GM12801 (cell line): ENCODE measurements at regions not wholly inside any gene's neighbourhood (a gene's known extent, or its start where the extent isn't known, plus 50 kb on each side); places are given as distances from the start of the nearest gene placed in this dataset.

Experiments used
- CTCF ChIP-seq: IDR thresholded peaks from one replicate; pipeline ENCODE4 v1.5.1; 2011; ENCODE audit warnings: control low read depth; ENCODE audit not compliant: insufficient read length; ENCODE audit errors: extremely low read depth

DNA sequence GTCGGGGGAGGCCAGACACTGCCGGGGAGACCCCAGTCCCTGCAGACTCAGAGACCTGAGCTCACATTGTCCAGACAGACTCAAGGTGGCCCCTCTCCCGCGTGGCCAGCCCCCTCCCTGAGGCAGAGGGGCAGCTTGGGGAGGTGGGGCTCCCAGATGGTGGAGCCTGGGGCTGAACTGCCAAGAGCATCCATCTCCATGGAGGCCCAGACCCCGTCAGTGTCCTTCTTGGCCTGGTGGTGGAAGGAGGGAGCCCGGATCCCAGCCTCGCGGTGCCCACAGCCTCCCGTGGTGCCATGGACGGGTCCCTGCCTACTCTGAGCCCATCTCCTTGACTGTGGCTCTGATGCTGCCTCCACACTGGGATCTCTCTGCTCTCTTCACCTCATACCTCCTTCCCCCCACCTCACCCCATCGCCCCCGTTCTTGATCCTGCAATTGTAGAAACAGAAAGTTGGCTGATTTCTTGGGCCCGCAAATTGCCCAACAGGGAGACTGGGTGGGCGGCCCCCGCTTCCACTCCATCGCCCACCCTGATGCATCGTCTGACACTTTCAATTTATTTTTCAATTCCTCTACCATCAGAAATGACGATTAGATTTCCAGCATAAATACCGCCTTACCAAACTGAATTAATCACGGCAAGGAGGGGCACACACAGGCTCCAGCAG, 348.9 kb downstream of the MATN1 start:
- TF ChIP-seq CTCF: no peak

GRCh38 chr1:30373471-30374399, 349.6 kb downstream of the MATN1 start:
- TF ChIP-seq CTCF: no peak

GRCh38 chr1:30372792-30373433, 350.5 kb downstream of the MATN1 start:
- no peak for TF ChIP-seq CTCF

DNA sequence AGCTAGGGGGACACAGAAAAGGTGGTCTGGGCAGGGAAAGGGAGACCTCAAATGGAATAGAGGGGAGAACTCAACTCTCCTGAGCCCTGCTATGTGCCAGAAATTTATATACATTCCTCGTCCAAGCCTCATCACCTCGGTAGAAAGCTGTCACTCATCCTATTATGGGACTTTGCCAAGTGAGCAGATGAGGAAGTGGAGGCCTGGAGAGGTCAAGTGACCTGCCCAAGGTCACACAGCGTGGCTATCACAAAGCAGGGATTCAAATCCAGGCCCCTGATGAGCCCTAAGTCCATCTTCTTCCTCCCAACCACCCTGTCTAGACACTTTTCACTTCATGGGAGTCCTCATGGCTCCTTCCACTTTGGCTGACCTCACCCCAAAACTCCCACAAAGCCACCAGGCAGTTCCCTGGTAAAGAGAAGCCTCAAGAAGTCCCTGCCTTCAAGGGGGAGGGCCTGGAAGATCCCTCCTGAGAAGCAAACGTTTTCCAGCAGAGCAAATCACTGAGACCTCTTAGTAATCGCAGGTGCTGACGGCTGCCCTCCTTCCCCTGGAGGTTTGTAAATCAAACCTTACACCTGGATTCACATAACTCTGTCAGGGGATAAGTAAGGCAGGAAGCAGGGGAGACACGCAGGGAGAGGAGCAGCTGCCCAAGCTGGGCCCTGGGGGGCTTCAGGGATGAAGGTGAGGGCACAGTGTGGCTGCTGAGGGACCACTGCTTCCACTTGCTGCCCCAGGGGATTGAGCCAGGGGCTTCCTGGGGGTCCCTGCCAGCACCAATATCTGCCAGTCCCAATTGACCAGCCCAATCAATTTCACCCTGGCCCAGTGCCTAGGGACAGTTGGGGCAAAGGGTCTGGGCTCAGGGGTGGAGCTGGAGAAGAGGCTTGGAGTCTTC, 351.2 kb downstream of the MATN1 start:
- TF ChIP-seq CTCF: no peak

DNA sequence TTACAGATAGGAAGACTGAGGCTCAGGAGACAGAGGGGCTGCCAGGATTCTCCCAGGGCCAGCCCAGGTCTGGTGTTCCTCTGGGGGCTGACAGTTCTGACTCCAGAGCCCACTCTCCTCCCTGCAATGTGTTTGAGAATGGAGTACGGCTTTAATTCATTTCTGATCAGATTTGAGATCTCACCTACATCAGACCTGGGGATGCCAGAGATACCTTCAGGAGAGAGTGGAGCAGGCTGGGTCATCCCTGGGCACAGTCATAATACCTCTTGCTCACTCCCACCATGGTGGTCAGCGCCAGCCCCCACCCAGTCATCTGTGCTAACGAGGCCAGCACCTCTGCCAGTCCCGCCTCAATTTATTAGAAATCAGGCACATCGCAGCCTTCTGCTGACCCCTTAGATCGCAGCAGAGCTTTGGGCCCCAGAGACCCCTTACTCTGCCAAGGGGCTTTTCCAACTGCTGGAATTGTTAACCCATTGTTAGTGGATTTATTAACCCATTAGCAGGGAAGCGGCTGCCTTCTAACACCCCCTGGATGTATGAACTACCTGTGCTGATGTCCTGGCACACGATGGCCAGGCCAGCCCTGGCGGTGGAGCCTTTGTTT, 352.1 kb downstream of the MATN1 start:
- TF ChIP-seq CTCF: no peak

GRCh38 chr1:30368651-30369240, 354.6 kb downstream of the MATN1 start:
- no peak for TF ChIP-seq CTCF
